ENCODE measurements at regions not wholly inside any gene's neighbourhood (a gene's known extent, or its start where the extent isn't known, plus 50 kb on each side); places are given as distances from the start of the nearest gene placed in this dataset.
"Not testable (repeated sequence)": the region's sequence is repeated elsewhere in the genome, so short reads cannot be mapped to it uniquely, and the experiment has no call there.

GRCh38 chr1:199573047-199573446, 454.5 kb upstream of the NR5A2 start:
- no peak for TF ChIP-seq CTCF (conservative IDR thresholded peaks at IDR 0.05; ENCODE audit: low read length)
- DNase-seq (ENCODE audit: low read depth), result no peak
- no peak overlapping the region for H3K4me3 ChIP-seq (ENCODE audit: low read length)

- no peak overlapping the region for H3K4me3 ChIP-seq (ENCODE audit: low read length)
- no peak for TF ChIP-seq CTCF (conservative IDR thresholded peaks at IDR 0.05; ENCODE audit: low read length)
- DNase-seq (ENCODE audit: low read depth), result no peak
Observed at GRCh38 chr1:199574950-199575349, 452.6 kb upstream of the NR5A2 start.

- TF ChIP-seq CTCF (conservative IDR thresholded peaks at IDR 0.05; ENCODE audit: low read length), result no peak
- no peak overlapping the region for H3K4me3 ChIP-seq (ENCODE audit: low read length)
- no peak for DNase-seq (ENCODE audit: low read depth)
Observed at GRCh38 chr1:199580300-199580699, 447.2 kb upstream of the NR5A2 start.

GRCh38 chr1:199585392-199585791, 442.1 kb upstream of the NR5A2 start:
- TF ChIP-seq CTCF (conservative IDR thresholded peaks at IDR 0.05; ENCODE audit: low read length), result no peak
- no peak overlapping the region for H3K4me3 ChIP-seq (ENCODE audit: low read length)
- DNase-seq (ENCODE audit: low read depth), result no peak

- H3K4me3 ChIP-seq (ENCODE audit: low read length), result no peak overlapping the region
- DNase-seq (ENCODE audit: low read depth), result no peak
- TF ChIP-seq CTCF (conservative IDR thresholded peaks at IDR 0.05; ENCODE audit: low read length), result no peak
Observed at GRCh38 chr1:199590708-199591107, 436.8 kb upstream of the NR5A2 start.

- DNase-seq (ENCODE audit: low read depth), result no peak
- TF ChIP-seq CTCF (conservative IDR thresholded peaks at IDR 0.05; ENCODE audit: low read length), result no peak
- no peak overlapping the region for H3K4me3 ChIP-seq (ENCODE audit: low read length)
Observed at GRCh38 chr1:199591468-199591867, 436.0 kb upstream of the NR5A2 start.

- no peak overlapping the region for H3K4me3 ChIP-seq (ENCODE audit: low read length)
- TF ChIP-seq CTCF (conservative IDR thresholded peaks at IDR 0.05; ENCODE audit: low read length), result no peak
- DNase-seq (ENCODE audit: low read depth), result no peak
Observed at GRCh38 chr1:199593475-199593874, 434.0 kb upstream of the NR5A2 start.

GRCh38 chr1:199596448-199596847, 431.1 kb upstream of the NR5A2 start:
- not testable (repeated sequence) for DNase-seq (ENCODE audit: low read depth); H3K4me3 ChIP-seq (ENCODE audit: low read length)

All from AG10803 (cell line).